ENCODE measurements at regions not wholly inside any gene's neighbourhood (a gene's known extent, or its start where the extent isn't known, plus 50 kb on each side); places are given as distances from the start of the nearest gene placed in this dataset.

- Histone ChIP-seq H2BK5ac (ENCODE audit: low read depth, low read length, poor library complexity, severe bottlenecking) (no peak overlapping the region), H4K8ac (ENCODE audit: low read length) (no peak overlapping the region), H3K9me3 (ENCODE audit: control insufficient read depth, low read length) (no peaks in the 10 kb centered on the region), H3K4ac (ENCODE audit: low read depth in 1 of 2, low read length in 2 of 2) (no peak overlapping the region), H3K9ac (ENCODE audit: low read length) (no peak overlapping the region), H3K4me1 (ENCODE audit: control insufficient read depth, insufficient read depth, low read depth, low read length) (no peaks in the 10 kb centered on the region), H3K4me2 (ENCODE audit: low read length, poor library complexity, severe bottlenecking) (no peak overlapping the region), H3K27me3 (ENCODE audit: control insufficient read depth in 1 of 2, insufficient read depth in 1 of 2, low read length in 2 of 2) (peaks cover 37 to 82% of the 10 kb centered on the region in 2 experiments), H2AK5ac (ENCODE audit: low read length, severe bottlenecking) (no peak overlapping the region), H3K14ac (ENCODE audit: low read length in 2 of 2) (no peak overlapping the region), H2BK120ac (ENCODE audit: low read depth, low read length) (no peak overlapping the region), H3K36me3 (ENCODE audit: control insufficient read depth in 1 of 2, insufficient read depth in 2 of 2, low read depth in 1 of 2, low read length in 2 of 2) (no peaks in the 10 kb centered on the region), H2BK12ac (ENCODE audit: low read length in 2 of 2) (no peak overlapping the region), H2AFZ (ENCODE audit: low read depth, low read length) (no peak overlapping the region), H3K27ac (ENCODE audit: low read length, poor library complexity, severe bottlenecking) (no peak overlapping the region), H2BK15ac (ENCODE audit: low read depth, poor library complexity, severe bottlenecking) (no peak overlapping the region), H3K79me1 (replicated peaks; ENCODE audit: low read length, poor library complexity, severe bottlenecking) (no peaks in the 10 kb centered on the region), H3K18ac (ENCODE audit: low read depth in 1 of 2, low read length in 2 of 2) (no peak overlapping the region), H3K4me3 (ENCODE audit: insufficient read depth in 1 of 2, low read depth in 1 of 2, low read length in 2 of 2) (no peak overlapping the region), H3K23ac (ENCODE audit: low read length in 2 of 2) (no peak overlapping the region), H4K91ac (ENCODE audit: low read length) (no peak overlapping the region)
- WGBS: 82% methylated on average over 7 of the region's 7 CpGs
- no peak for DNase-seq
Observed at GRCh38 chr20:48547664-48548063, 280.1 kb downstream of the PREX1 start.

- no peak for DNase-seq
- 48% methylated on average over 6 of the region's 6 CpGs for WGBS
- Histone ChIP-seq H3K4me1 (ENCODE audit: control insufficient read depth, insufficient read depth, low read depth, low read length) (peaks cover 6% of the 10 kb centered on the region), H3K9ac (ENCODE audit: low read length) (no peak overlapping the region), H3K4ac (ENCODE audit: low read depth in 1 of 2, low read length in 2 of 2) (no peak overlapping the region), H2BK15ac (ENCODE audit: low read depth, poor library complexity, severe bottlenecking) (no peak overlapping the region), H3K79me1 (replicated peaks; ENCODE audit: low read length, poor library complexity, severe bottlenecking) (no peaks in the 10 kb centered on the region), H3K27me3 (ENCODE audit: control insufficient read depth in 1 of 2, insufficient read depth in 1 of 2, low read length in 2 of 2) (peaks cover 38 to 87% of the 10 kb centered on the region in 2 experiments), H3K9me3 (ENCODE audit: control insufficient read depth, low read length) (no peaks in the 10 kb centered on the region), H3K14ac (ENCODE audit: low read length in 2 of 2) (no peak overlapping the region), H4K8ac (ENCODE audit: low read length) (no peak overlapping the region), H4K91ac (ENCODE audit: low read length) (no peak overlapping the region), H2AK5ac (ENCODE audit: low read length, severe bottlenecking) (no peak overlapping the region), H3K18ac (ENCODE audit: low read depth in 1 of 2, low read length in 2 of 2) (no peak overlapping the region), H2BK5ac (ENCODE audit: low read depth, low read length, poor library complexity, severe bottlenecking) (no peak overlapping the region), H2AFZ (ENCODE audit: low read depth, low read length) (no peak overlapping the region), H3K4me2 (ENCODE audit: low read length, poor library complexity, severe bottlenecking) (no peak overlapping the region), H3K23ac (ENCODE audit: low read length in 2 of 2) (no peak overlapping the region), H2BK120ac (ENCODE audit: low read depth, low read length) (no peak overlapping the region), H3K36me3 (ENCODE audit: control insufficient read depth in 1 of 2, insufficient read depth in 2 of 2, low read depth in 1 of 2, low read length in 2 of 2) (no peaks in the 10 kb centered on the region), H2BK12ac (ENCODE audit: low read length in 2 of 2) (no peak overlapping the region), H3K4me3 (ENCODE audit: insufficient read depth in 1 of 2, low read depth in 1 of 2, low read length in 2 of 2) (no peak overlapping the region), H3K27ac (ENCODE audit: low read length, poor library complexity, severe bottlenecking) (no peak overlapping the region)
Observed at GRCh38 chr20:48544402-48545339, 283.1 kb downstream of the PREX1 start.

- H3K4me3 ChIP-seq (ENCODE audit: insufficient read depth in 1 of 2, low read depth in 1 of 2, low read length in 2 of 2): no peak overlapping the region
- H3K14ac ChIP-seq (ENCODE audit: low read length in 2 of 2): no peak overlapping the region
- H4K8ac ChIP-seq (ENCODE audit: low read length): no peak overlapping the region
- H2BK12ac ChIP-seq (ENCODE audit: low read length in 2 of 2): no peak overlapping the region
- H3K4ac ChIP-seq (ENCODE audit: low read depth in 1 of 2, low read length in 2 of 2): no peak overlapping the region
- H2BK5ac ChIP-seq (ENCODE audit: low read depth, low read length, poor library complexity, severe bottlenecking): no peak overlapping the region
- H3K27ac ChIP-seq (ENCODE audit: low read length, poor library complexity, severe bottlenecking): no peak overlapping the region
- H3K79me1 ChIP-seq (replicated peaks; ENCODE audit: low read length, poor library complexity, severe bottlenecking): no peaks in the 10 kb centered on the region
- H3K36me3 ChIP-seq (ENCODE audit: control insufficient read depth in 1 of 2, insufficient read depth in 2 of 2, low read depth in 1 of 2, low read length in 2 of 2): no peaks in the 10 kb centered on the region
- H2AFZ ChIP-seq (ENCODE audit: low read depth, low read length): no peak overlapping the region
- no peak overlapping the region for H2BK120ac ChIP-seq (ENCODE audit: low read depth, low read length)
- no peak overlapping the region for H3K9ac ChIP-seq (ENCODE audit: low read length)
- H2BK15ac ChIP-seq (ENCODE audit: low read depth, poor library complexity, severe bottlenecking): no peak overlapping the region
- peaks cover 10% of the 10 kb centered on the region for H3K4me1 ChIP-seq (ENCODE audit: control insufficient read depth, insufficient read depth, low read depth, low read length)
- H3K27me3 ChIP-seq (ENCODE audit: control insufficient read depth in 1 of 2, insufficient read depth in 1 of 2, low read length in 2 of 2): peaks cover 26 to 72% of the 10 kb centered on the region in 2 experiments
- no peak overlapping the region for H3K18ac ChIP-seq (ENCODE audit: low read depth in 1 of 2, low read length in 2 of 2)
- H3K4me2 ChIP-seq (ENCODE audit: low read length, poor library complexity, severe bottlenecking): no peak overlapping the region
- H2AK5ac ChIP-seq (ENCODE audit: low read length, severe bottlenecking): no peak overlapping the region
- no peak for DNase-seq
- WGBS: 54% methylated on average over 10 of the region's 10 CpGs
- no peak overlapping the region for H4K91ac ChIP-seq (ENCODE audit: low read length)
- H3K9me3 ChIP-seq (ENCODE audit: control insufficient read depth, low read length): no peaks in the 10 kb centered on the region
- no peak overlapping the region for H3K23ac ChIP-seq (ENCODE audit: low read length in 2 of 2)
Observed at GRCh38 chr20:48541581-48542071, 286.2 kb downstream of the PREX1 start.

- H2BK12ac ChIP-seq (ENCODE audit: low read length in 2 of 2): no peak overlapping the region
- H4K8ac ChIP-seq (ENCODE audit: low read length): no peak overlapping the region
- H3K27ac ChIP-seq (ENCODE audit: low read length, poor library complexity, severe bottlenecking): peak overlapping the region; percentile 74
- H3K9ac ChIP-seq (ENCODE audit: low read length): no peak overlapping the region
- no peak for DNase-seq
- no peaks in the 10 kb centered on the region for H3K36me3 ChIP-seq (ENCODE audit: control insufficient read depth in 1 of 2, insufficient read depth in 2 of 2, low read depth in 1 of 2, low read length in 2 of 2)
- no peak overlapping the region for H2AFZ ChIP-seq (ENCODE audit: low read depth, low read length)
- H3K79me1 ChIP-seq (replicated peaks; ENCODE audit: low read length, poor library complexity, severe bottlenecking): no peaks in the 10 kb centered on the region
- no peak overlapping the region for H3K4me3 ChIP-seq (ENCODE audit: insufficient read depth in 1 of 2, low read depth in 1 of 2, low read length in 2 of 2)
- no peak overlapping the region for H4K91ac ChIP-seq (ENCODE audit: low read length)
- no peak overlapping the region for H3K14ac ChIP-seq (ENCODE audit: low read length in 2 of 2)
- peak overlapping the region; percentile 3 for H2BK5ac ChIP-seq (ENCODE audit: low read depth, low read length, poor library complexity, severe bottlenecking)
- H3K23ac ChIP-seq (ENCODE audit: low read length in 2 of 2): no peak overlapping the region
- H3K9me3 ChIP-seq (ENCODE audit: control insufficient read depth, low read length): no peaks in the 10 kb centered on the region
- 50% methylated on average over 1 of the region's 3 CpGs for whole genome bisulfite sequencing
- no peak overlapping the region for H2AK5ac ChIP-seq (ENCODE audit: low read length, severe bottlenecking)
- H3K4me2 ChIP-seq (ENCODE audit: low read length, poor library complexity, severe bottlenecking): peak overlapping the region; percentile 37
- peaks cover 27 to 73% of the 10 kb centered on the region in 2 experiments for H3K27me3 ChIP-seq (ENCODE audit: control insufficient read depth in 1 of 2, insufficient read depth in 1 of 2, low read length in 2 of 2)
- no peak overlapping the region for H2BK15ac ChIP-seq (ENCODE audit: low read depth, poor library complexity, severe bottlenecking)
- no peak overlapping the region for H3K4ac ChIP-seq (ENCODE audit: low read depth in 1 of 2, low read length in 2 of 2)
- H2BK120ac ChIP-seq (ENCODE audit: low read depth, low read length): no peak overlapping the region
- H3K18ac ChIP-seq (ENCODE audit: low read depth in 1 of 2, low read length in 2 of 2): no peak overlapping the region
- H3K4me1 ChIP-seq (ENCODE audit: control insufficient read depth, insufficient read depth, low read depth, low read length): peaks cover 10% of the 10 kb centered on the region
Observed at GRCh38 chr20:48538856-48539255, 288.9 kb downstream of the PREX1 start.
